CD14-positive monocyte (primary cell): ENCODE measurements at regions not wholly inside any gene's neighbourhood (a gene's known extent, or its start where the extent isn't known, plus 50 kb on each side); places are given as distances from the start of the nearest gene placed in this dataset.

Experiments used
- DNase-seq, 3 donors: peaks; one replicate each; pipeline ENCODE4 v3.0.0-alpha.2; 2011 to 2022
- H2AFZ ChIP-seq: 2 replicates; pipeline ENCODE4 v1.6.0; 2012; ENCODE audit warnings: mild to moderate bottlenecking, low read depth, low read length, inconsistent platforms; ENCODE audit not compliant: insufficient read depth, poor library complexity, severe bottlenecking
- H3K27ac ChIP-seq, 2 donors: 1 replicate in 1 of 2; 2 replicates in 1 of 2; pipeline ENCODE4 v1.5.1; 2012 to 2013; ENCODE audit warnings: low read length in 2 of 2, control low read depth in 1 of 2, inconsistent platforms in 1 of 2, low read depth in 1 of 2, mild to moderate bottlenecking in 1 of 2
- H3K27me3 ChIP-seq, 2 donors: one replicate each; pipeline versions ENCODE4 v1.6.0 to v1.6.1; 2011 to 2013; ENCODE audit warnings: low read length in 2 of 2; ENCODE audit not compliant: control insufficient read depth in 2 of 2, insufficient read depth in 2 of 2
- H3K36me3 ChIP-seq, 2 donors: replicated peaks in 1 of 2; 1 replicate in 1 of 2; 2 replicates in 1 of 2; pipeline versions ENCODE4 v1.5.1 to v1.6.1; 2012 to 2013; ENCODE audit warnings: low read length in 2 of 2, control low read depth in 1 of 2, inconsistent platforms in 1 of 2, mild to moderate bottlenecking in 1 of 2; ENCODE audit not compliant: insufficient read depth in 2 of 2, control insufficient read depth in 1 of 2
- H3K4me1 ChIP-seq, 2 donors: 1 replicate in 1 of 2; 2 replicates in 1 of 2; pipeline versions ENCODE4 v1.5.1 to v1.6.1; 2012 to 2013; ENCODE audit warnings: low read length in 2 of 2, control low read depth in 1 of 2, inconsistent platforms in 1 of 2, mild to moderate bottlenecking in 1 of 2, moderate library complexity in 1 of 2; ENCODE audit not compliant: insufficient read depth in 2 of 2, control insufficient read depth in 1 of 2
- H3K4me2 ChIP-seq: replicated peaks from 2 replicates; pipeline ENCODE3; 2012; ENCODE audit warnings: low read length, moderate library complexity, mild to moderate bottlenecking; ENCODE audit not compliant: poor library complexity, severe bottlenecking; ENCODE audit errors: extremely low read depth
- H3K4me3 ChIP-seq, 3 experiments: fragments of 200-600 bp in 1 of 3; sonication (generic) in 1 of 3; replicated peaks in 1 of 3; 1 replicate in 2 of 3; 2 replicates in 1 of 3; pipeline ENCODE4 v1.5.1; 2011 to 2013; ENCODE audit warnings: low read length in 3 of 3, mild to moderate bottlenecking in 3 of 3, control low read depth in 2 of 3, low read depth in 2 of 3, inconsistent platforms in 1 of 3, moderate library complexity in 1 of 3
- H3K79me2 ChIP-seq: 2 replicates; pipeline ENCODE4 v1.6.0; 2012; ENCODE audit warnings: mild to moderate bottlenecking, control low read depth, inconsistent platforms, low read length, moderate library complexity; ENCODE audit not compliant: insufficient read depth
- H3K9ac ChIP-seq: 2 replicates; pipeline ENCODE4 v1.6.0; 2017; ENCODE audit warnings: low read length, mild to moderate bottlenecking; ENCODE audit not compliant: insufficient read depth, poor library complexity, severe bottlenecking
- H3K9me3 ChIP-seq, 2 donors: replicated peaks in 1 of 2; 1 replicate in 1 of 2; 2 replicates in 1 of 2; pipeline versions ENCODE4 v1.5.1 to v1.6.1; 2012 to 2013; ENCODE audit warnings: low read length in 2 of 2, control low read depth in 1 of 2; ENCODE audit not compliant: control insufficient read depth in 1 of 2, insufficient read depth in 1 of 2
- H4K20me1 ChIP-seq: 2 replicates; pipeline ENCODE4 v1.6.0; 2012; ENCODE audit warnings: mild to moderate bottlenecking, low read length, control low read depth, moderate library complexity; ENCODE audit not compliant: insufficient read depth
- H3K27ac Mint-ChIP-seq, 7 donors: one replicate each; pipeline ENCODE4 v1.8.0; 2020; ENCODE audit warnings: mild to moderate bottlenecking in 7 of 7, mixed read lengths in 7 of 7, moderate library complexity in 6 of 7, inconsistent platforms in 2 of 7
- H3K27me3 Mint-ChIP-seq, 3 donors: one replicate each; pipeline ENCODE4 v1.8.0; 2021 to 2022; ENCODE audit warnings: low read depth in 3 of 3, mild to moderate bottlenecking in 3 of 3, mixed read lengths in 3 of 3, moderate library complexity in 3 of 3, inconsistent platforms in 1 of 3
- H3K36me3 Mint-ChIP-seq, 2 donors: one replicate each; pipeline ENCODE4 v1.8.0; 2020; ENCODE audit warnings: mixed read lengths in 2 of 2, inconsistent platforms in 1 of 2, mild to moderate bottlenecking in 1 of 2
- H3K4me1 Mint-ChIP-seq: one replicate; pipeline ENCODE4 v1.8.0; 2020; ENCODE audit warnings: mild to moderate bottlenecking, mixed read lengths
- H3K4me3 Mint-ChIP-seq, 2 donors: one replicate each; pipeline ENCODE4 v1.8.0; 2020; ENCODE audit warnings: mild to moderate bottlenecking in 2 of 2, mixed read lengths in 2 of 2, moderate library complexity in 1 of 2
- H3K9me3 Mint-ChIP-seq, 7 donors: one replicate each; pipeline ENCODE4 v1.8.0; 2020 to 2022; ENCODE audit warnings: mixed read lengths in 7 of 7, mild to moderate bottlenecking in 6 of 7, moderate library complexity in 6 of 7, inconsistent platforms in 2 of 7
- WGBS: methylation state at CpG from one replicate; pipeline ENCODE4 v1.1.5; 2013; ENCODE audit warnings: missing lambda C conversion rate; ENCODE audit not compliant: insufficient coverage; 5-methylcytosine and 5-hydroxymethylcytosine counted together
- intact Hi-C, 2 donors: fragments of 100-400 bp; cut with micrococcal nuclease; formaldehyde crosslinking; loops; one replicate each; pipeline versions ENCODE4 v1.15.0 to v1.15.1; 2023
- TF ChIP-seq, protein P1 (sequence below): fragments of 200-600 bp; IDR thresholded peaks from one replicate; pipeline ENCODE4 v1.8.0; 2022; ENCODE audit warnings: antibody characterized with exemption, mild to moderate bottlenecking

DNA sequence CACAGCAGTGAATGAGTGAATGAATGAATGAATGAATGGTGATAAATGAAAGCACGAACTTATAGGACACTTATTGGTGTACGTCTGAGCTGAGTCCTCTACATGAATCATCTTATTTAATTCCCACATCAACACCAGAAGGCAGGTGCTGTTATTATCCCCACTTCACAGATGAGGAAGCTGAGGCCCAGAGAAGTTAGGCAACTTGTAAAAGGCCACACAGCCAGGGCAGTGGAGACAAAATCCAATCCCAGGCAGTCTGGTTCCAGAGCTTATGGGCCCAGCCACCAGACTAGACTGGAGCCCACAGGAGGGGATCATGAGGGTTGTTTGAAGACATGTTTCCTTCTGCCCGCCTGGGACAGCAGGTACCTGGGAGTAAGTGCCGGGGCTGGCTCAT, 364.0 kb downstream of the MN1 start:
- H3K4me3 ChIP-seq, result no peak overlapping the region
- Mint-ChIP-seq H3K36me3 (no peaks in the 10 kb centered on the region), H3K4me3 (no peak overlapping the region), H3K4me1 (peaks cover 10% of the 10 kb centered on the region), H3K9me3 (peaks cover 0 to 2% (median 0%) of the 10 kb centered on the region in 7 donors), H3K27ac (no peak overlapping the region), H3K27me3 (peaks cover 2 to 18% (median 7%) of the 10 kb centered on the region in 3 donors)
- H3K4me1 ChIP-seq, result peaks cover 0 to 6% of the 10 kb centered on the region in 2 donors
- no peak overlapping the region for H2AFZ ChIP-seq
- H3K27ac ChIP-seq, result no peak overlapping the region
- H3K9ac ChIP-seq, result no peak overlapping the region
- no peaks in the 10 kb centered on the region for H3K27me3 ChIP-seq
- no peak overlapping the region for H3K4me2 ChIP-seq
- no peaks in the 10 kb centered on the region for H4K20me1 ChIP-seq
- no peak for DNase-seq
- H3K9me3 ChIP-seq, result no peaks in the 10 kb centered on the region
- no peaks in the 10 kb centered on the region for H3K36me3 ChIP-seq
- no peaks in the 10 kb centered on the region for H3K79me2 ChIP-seq
- intact Hi-C loops, result no loop called here
- TF ChIP-seq, protein P1, sequence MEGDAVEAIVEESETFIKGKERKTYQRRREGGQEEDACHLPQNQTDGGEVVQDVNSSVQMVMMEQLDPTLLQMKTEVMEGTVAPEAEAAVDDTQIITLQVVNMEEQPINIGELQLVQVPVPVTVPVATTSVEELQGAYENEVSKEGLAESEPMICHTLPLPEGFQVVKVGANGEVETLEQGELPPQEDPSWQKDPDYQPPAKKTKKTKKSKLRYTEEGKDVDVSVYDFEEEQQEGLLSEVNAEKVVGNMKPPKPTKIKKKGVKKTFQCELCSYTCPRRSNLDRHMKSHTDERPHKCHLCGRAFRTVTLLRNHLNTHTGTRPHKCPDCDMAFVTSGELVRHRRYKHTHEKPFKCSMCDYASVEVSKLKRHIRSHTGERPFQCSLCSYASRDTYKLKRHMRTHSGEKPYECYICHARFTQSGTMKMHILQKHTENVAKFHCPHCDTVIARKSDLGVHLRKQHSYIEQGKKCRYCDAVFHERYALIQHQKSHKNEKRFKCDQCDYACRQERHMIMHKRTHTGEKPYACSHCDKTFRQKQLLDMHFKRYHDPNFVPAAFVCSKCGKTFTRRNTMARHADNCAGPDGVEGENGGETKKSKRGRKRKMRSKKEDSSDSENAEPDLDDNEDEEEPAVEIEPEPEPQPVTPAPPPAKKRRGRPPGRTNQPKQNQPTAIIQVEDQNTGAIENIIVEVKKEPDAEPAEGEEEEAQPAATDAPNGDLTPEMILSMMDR, result no peak
- 79% methylated on average over 3 of the region's 4 CpGs for WGBS

GRCh38 chr22:27438271-27438980, 363.1 kb downstream of the MN1 start:
- peaks cover 3 to 17% (median 7%) of the 10 kb centered on the region in 3 donors for H3K27me3 Mint-ChIP-seq
- DNase-seq, result no peak
- TF ChIP-seq, protein P1, result no peak
- Histone ChIP-seq H3K27me3 (no peaks in the 10 kb centered on the region), H3K9me3 (no peaks in the 10 kb centered on the region), H3K4me1 (peaks cover 0 to 6% of the 10 kb centered on the region in 2 donors), H3K36me3 (no peaks in the 10 kb centered on the region), H4K20me1 (no peaks in the 10 kb centered on the region), H3K4me3 (no peak overlapping the region), H3K4me2 (no peak overlapping the region), H2AFZ (no peak overlapping the region), H3K9ac (no peak overlapping the region), H3K27ac (no peak overlapping the region), H3K79me2 (no peaks in the 10 kb centered on the region)
- H3K36me3 Mint-ChIP-seq, result no peaks in the 10 kb centered on the region
- 54% methylated on average over 22 of the region's 22 CpGs for WGBS
- H3K27ac Mint-ChIP-seq, result no peak overlapping the region
- intact Hi-C loops, result no loop called here
- H3K9me3 Mint-ChIP-seq, result no peaks in the 10 kb centered on the region
- no peak overlapping the region for H3K4me3 Mint-ChIP-seq
- H3K4me1 Mint-ChIP-seq, result peaks cover 10% of the 10 kb centered on the region
